ENCODE measurements at regions not wholly inside any gene's neighbourhood (a gene's known extent, or its start where the extent isn't known, plus 50 kb on each side); places are given as distances from the start of the nearest gene placed in this dataset.

DNA sequence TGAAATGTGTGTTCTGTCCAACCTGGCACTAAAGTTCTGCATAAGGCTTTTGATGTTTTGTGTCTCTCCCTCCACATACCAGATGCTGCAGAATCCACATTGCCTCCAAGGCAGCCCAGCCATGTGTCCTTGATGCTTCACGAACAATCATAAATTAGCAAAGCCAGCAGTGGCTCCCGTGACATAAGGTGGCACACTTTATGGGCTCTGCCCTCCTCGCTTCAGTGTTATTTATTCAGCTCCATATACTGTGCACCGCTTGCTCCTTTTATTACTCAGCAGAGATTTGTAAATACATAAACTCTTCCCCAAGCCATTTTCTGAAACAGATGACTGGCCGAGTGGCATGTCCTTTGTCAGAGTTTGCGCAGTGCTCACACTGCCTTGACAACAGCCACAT, 112.8 kb upstream of the SLC35F3 start:
- no peak for TF ChIP-seq POLR2A (IDR thresholded peaks at IDR 0.05)
- no peak for TF ChIP-seq EP300 (IDR thresholded peaks at IDR 0.05; ENCODE audit: low read depth)
- TF ChIP-seq, protein P1, sequence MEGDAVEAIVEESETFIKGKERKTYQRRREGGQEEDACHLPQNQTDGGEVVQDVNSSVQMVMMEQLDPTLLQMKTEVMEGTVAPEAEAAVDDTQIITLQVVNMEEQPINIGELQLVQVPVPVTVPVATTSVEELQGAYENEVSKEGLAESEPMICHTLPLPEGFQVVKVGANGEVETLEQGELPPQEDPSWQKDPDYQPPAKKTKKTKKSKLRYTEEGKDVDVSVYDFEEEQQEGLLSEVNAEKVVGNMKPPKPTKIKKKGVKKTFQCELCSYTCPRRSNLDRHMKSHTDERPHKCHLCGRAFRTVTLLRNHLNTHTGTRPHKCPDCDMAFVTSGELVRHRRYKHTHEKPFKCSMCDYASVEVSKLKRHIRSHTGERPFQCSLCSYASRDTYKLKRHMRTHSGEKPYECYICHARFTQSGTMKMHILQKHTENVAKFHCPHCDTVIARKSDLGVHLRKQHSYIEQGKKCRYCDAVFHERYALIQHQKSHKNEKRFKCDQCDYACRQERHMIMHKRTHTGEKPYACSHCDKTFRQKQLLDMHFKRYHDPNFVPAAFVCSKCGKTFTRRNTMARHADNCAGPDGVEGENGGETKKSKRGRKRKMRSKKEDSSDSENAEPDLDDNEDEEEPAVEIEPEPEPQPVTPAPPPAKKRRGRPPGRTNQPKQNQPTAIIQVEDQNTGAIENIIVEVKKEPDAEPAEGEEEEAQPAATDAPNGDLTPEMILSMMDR (IDR thresholded peaks at IDR 0.05), result no peak
- no peak for TF ChIP-seq POLR2AphosphoS5 (IDR thresholded peaks at IDR 0.05)
- Histone ChIP-seq H3K4me1 (no peaks in the 10 kb centered on the region), H3K9me3 (no peaks in the 10 kb centered on the region), H3K27me3 (peaks cover 6% of the 10 kb centered on the region), H3K36me3 (no peaks in the 10 kb centered on the region), H3K27ac (no peak overlapping the region), H3K4me3 (no peak overlapping the region)
- in situ Hi-C loops (cut with MboI; ENCODE audit: low pct_ligation_motif_present in 1 of 4, low pct_unique_long_range_greater_than_20kb in 1 of 4, low sequenced_read_pairs in 3 of 4) (loop anchor here (10.0 to 25.0 kb wide), 3 partner anchors 354 to 479 kb away; no protein-coding TSS in a partner anchor), intact Hi-C loops (cut with DNase I; ENCODE audit: low total_unique reads) (loop anchor here (5.0 kb wide), 1 partner anchor 349 kb away; no protein-coding TSS in a partner anchor)
- 31 to 42% methylated on average over 3 to 6 of the region's 6 CpGs for WGBS, 2 donors (ENCODE audit: low coverage in 1 of 2)
- no peak for DNase-seq

DNA sequence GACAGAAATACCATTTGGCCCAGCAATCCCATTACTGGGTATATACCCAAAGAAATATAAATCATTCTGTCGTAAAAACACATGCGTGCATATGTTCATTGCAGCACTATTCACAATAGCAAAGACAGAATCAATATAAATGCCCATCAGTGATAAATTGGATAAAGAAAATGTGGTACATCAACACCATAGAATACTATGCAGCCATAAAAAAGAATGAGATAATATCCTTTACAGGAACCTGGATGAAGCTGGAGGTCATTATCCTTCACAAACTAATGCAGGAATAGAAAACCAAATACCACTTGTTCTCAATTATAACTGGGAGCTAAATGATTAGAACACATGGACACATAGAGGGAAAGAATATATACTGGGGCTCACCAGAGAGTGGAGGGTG, 109.6 kb upstream of the SLC35F3 start:
- 78 to 99% methylated on average over 2 of the region's 2 CpGs for WGBS, 2 donors (ENCODE audit: low coverage in 1 of 2)

DNA sequence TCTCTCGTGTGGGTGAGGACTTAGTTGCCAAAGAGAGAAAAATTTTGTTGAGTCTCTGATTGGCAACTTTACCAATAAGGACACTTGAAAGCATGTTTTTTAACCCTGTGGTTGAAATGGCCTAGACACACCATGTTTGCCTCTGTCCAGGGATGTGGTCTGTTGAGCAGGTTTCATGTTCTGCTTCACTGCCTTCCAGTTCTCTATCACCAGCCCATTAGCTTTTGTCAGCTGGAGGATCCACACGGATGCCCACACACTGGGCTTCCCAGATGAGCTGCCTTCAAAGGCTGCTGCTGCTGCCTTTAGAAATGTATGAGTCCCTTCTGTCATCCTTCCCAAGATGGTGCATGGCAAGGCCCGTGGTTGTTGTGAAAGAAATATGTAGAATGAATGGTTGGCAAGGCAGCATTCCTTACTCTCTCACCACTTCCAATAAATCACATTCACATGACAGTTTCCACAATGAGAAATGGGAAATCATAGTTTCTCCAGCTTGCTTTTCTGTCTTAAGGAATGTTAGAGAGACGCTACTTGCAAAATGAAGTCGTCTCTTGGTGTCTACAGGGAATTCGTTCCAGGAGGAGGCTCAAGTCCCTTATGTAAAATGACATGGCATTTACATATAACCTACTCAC, 108.2 kb upstream of the SLC35F3 start:
- intact Hi-C loops (cut with DNase I; ENCODE audit: low total_unique reads) (no loop called here), in situ Hi-C loops (cut with MboI; ENCODE audit: low pct_ligation_motif_present in 1 of 4, low pct_unique_long_range_greater_than_20kb in 1 of 4, low sequenced_read_pairs in 3 of 4) (loop anchor here (10.0 to 25.0 kb wide), 3 partner anchors 359 to 484 kb away; no protein-coding TSS in a partner anchor)
- DNase-seq, result no peak
- H3K4me3 ChIP-seq, result no peak overlapping the region
- H3K27ac ChIP-seq, result no peak overlapping the region
- TF ChIP-seq POLR2AphosphoS5 (IDR thresholded peaks at IDR 0.05), result no peak
- TF ChIP-seq EP300 (IDR thresholded peaks at IDR 0.05; ENCODE audit: low read depth), result no peak
- TF ChIP-seq POLR2A (IDR thresholded peaks at IDR 0.05), result no peak
- TF ChIP-seq, protein P1 (IDR thresholded peaks at IDR 0.05), result no peak
- WGBS, 2 donors (ENCODE audit: low coverage in 1 of 2), result 70 to 75% methylated on average over 3 to 6 of the region's 6 CpGs
- H3K27me3 ChIP-seq, result peaks cover 6% of the 10 kb centered on the region
- H3K9me3 ChIP-seq, result no peaks in the 10 kb centered on the region
- no peaks in the 10 kb centered on the region for H3K36me3 ChIP-seq
- no peaks in the 10 kb centered on the region for H3K4me1 ChIP-seq

More for the DNA sequence above, 109.6 kb upstream of the SLC35F3 start:
- H3K27ac ChIP-seq, result no peak overlapping the region
- in situ Hi-C loops (cut with MboI; ENCODE audit: low pct_ligation_motif_present in 1 of 4, low pct_unique_long_range_greater_than_20kb in 1 of 4, low sequenced_read_pairs in 3 of 4), result loop anchor here (10.0 to 25.0 kb wide), 3 partner anchors 358 to 483 kb away; no protein-coding TSS in a partner anchor
- intact Hi-C loops (cut with DNase I; ENCODE audit: low total_unique reads), result loop anchor here (5.0 kb wide), 1 partner anchor 353 kb away; no protein-coding TSS in a partner anchor
- no peak for DNase-seq
- no peak overlapping the region for H3K4me3 ChIP-seq
- H3K9me3 ChIP-seq, result no peaks in the 10 kb centered on the region
- no peaks in the 10 kb centered on the region for H3K4me1 ChIP-seq
- no peak for TF ChIP-seq POLR2A (IDR thresholded peaks at IDR 0.05)
- TF ChIP-seq POLR2AphosphoS5 (IDR thresholded peaks at IDR 0.05), result no peak
- TF ChIP-seq EP300 (IDR thresholded peaks at IDR 0.05; ENCODE audit: low read depth), result no peak
- TF ChIP-seq, protein P1 (IDR thresholded peaks at IDR 0.05), result no peak
- H3K36me3 ChIP-seq, result no peaks in the 10 kb centered on the region
- H3K27me3 ChIP-seq, result peaks cover 6% of the 10 kb centered on the region

DNA sequence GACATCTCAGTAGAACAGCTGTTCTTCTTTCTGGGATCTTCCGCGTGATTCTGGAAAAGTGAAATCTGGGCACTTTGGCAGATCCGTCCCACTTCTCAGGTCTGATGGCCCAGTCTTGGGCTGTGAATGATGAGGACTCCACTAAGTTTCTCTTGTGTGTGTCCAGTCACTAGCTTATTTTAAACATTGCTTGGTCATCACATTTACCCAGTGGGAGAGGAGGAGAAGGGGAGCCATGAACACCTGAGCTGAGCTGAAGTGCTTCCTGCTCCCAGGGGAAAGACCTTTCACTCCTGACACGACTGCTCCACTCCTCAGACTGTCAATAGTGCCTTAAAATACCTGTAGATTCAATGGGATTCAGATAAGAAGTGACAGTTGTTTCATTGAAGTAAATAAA, 101.9 kb upstream of the SLC35F3 start:
- no peaks in the 10 kb centered on the region for H3K36me3 ChIP-seq
- in situ Hi-C loops (cut with MboI; ENCODE audit: low pct_ligation_motif_present in 1 of 4, low pct_unique_long_range_greater_than_20kb in 1 of 4, low sequenced_read_pairs in 3 of 4) (loop anchor here in 1 of 4 donors (10.0 kb wide), 1 partner anchor 498 kb away; no protein-coding TSS in a partner anchor), intact Hi-C loops (cut with DNase I; ENCODE audit: low total_unique reads) (no loop called here)
- no peaks in the 10 kb centered on the region for H3K4me1 ChIP-seq
- H3K27ac ChIP-seq, result no peak overlapping the region
- peaks cover 0 to 7% of the 10 kb centered on the region in 2 donors for H3K9me3 ChIP-seq
- H3K4me3 ChIP-seq, result no peak overlapping the region
- no peaks in the 10 kb centered on the region for H3K27me3 ChIP-seq
- 56 to 100% methylated on average over 2 to 4 of the region's 4 CpGs for WGBS, 2 donors (ENCODE audit: low coverage in 1 of 2)
- TF ChIP-seq POLR2AphosphoS5 (IDR thresholded peaks at IDR 0.05) (no peak), EP300 (IDR thresholded peaks at IDR 0.05; ENCODE audit: low read depth) (no peak), POLR2A (IDR thresholded peaks at IDR 0.05) (no peak)
- TF ChIP-seq, protein P1 (IDR thresholded peaks at IDR 0.05), result no peak
- no peak for DNase-seq

Measured in transverse colon (tissue), 4 donors.